Kidney (tissue), 13 donors: ENCODE measurements at regions not wholly inside any gene's neighbourhood (a gene's known extent, or its start where the extent isn't known, plus 50 kb on each side); places are given as distances from the start of the nearest gene placed in this dataset.

Experiments
- DNase-seq, 5 donors: peaks; one replicate each; pipeline ENCODE4 v3.0.0-alpha.2; 2013 to 2020
- FAIRE-seq: peaks from 2 replicates; lab custom pipeline; 2012; peaks lifted over from hg19 to GRCh38; lab: Jason Lieb, UNC
- H3K27ac ChIP-seq, 2 donors: one replicate each; pipeline ENCODE4 v1.7.0; 2013; ENCODE audit warnings: low read depth in 2 of 2, low read length in 2 of 2, inconsistent platforms in 1 of 2
- H3K27me3 ChIP-seq: one replicate; pipeline ENCODE4 v1.7.1; 2013; ENCODE audit warnings: low read length, inconsistent platforms; ENCODE audit not compliant: control insufficient read depth, insufficient read depth
- H3K36me3 ChIP-seq, 3 donors: one replicate each; pipeline versions ENCODE4 v1.7.0 to v1.7.1; 2013; ENCODE audit warnings: low read length in 3 of 3, control low read depth in 1 of 3, inconsistent platforms in 1 of 3; ENCODE audit not compliant: insufficient read depth in 3 of 3, control insufficient read depth in 2 of 3
- H3K4me1 ChIP-seq, 3 donors: one replicate each; pipeline versions ENCODE4 v1.7.0 to v1.7.1; 2013; ENCODE audit warnings: low read length in 3 of 3, inconsistent platforms in 1 of 3, low read depth in 1 of 3; ENCODE audit not compliant: control insufficient read depth in 2 of 3, insufficient read depth in 2 of 3
- H3K4me3 ChIP-seq, 3 donors: one replicate each; pipeline versions ENCODE4 v1.7.0 to v1.8.1; 2013; ENCODE audit warnings: low read length in 3 of 3, control low read depth in 1 of 3, inconsistent platforms in 1 of 3
- H3K9ac ChIP-seq, 3 donors: one replicate each; pipeline versions ENCODE4 v1.7.0 to v1.7.1; 2013; ENCODE audit warnings: low read length in 3 of 3, control low read depth in 1 of 3, inconsistent platforms in 1 of 3
- H3K9me3 ChIP-seq, 3 donors: one replicate each; pipeline versions ENCODE4 v1.7.0 to v1.7.1; 2013; ENCODE audit warnings: low read length in 3 of 3, control low read depth in 1 of 3, inconsistent platforms in 1 of 3; ENCODE audit not compliant: control insufficient read depth in 2 of 3, insufficient read depth in 1 of 3
- intact Hi-C: fragments of 100-400 bp; cut with DNase I; formaldehyde crosslinking; loops from one replicate; pipeline ENCODE4 v1.11.1; 2022
- TF ChIP-seq, protein P1 (sequence below): IDR thresholded peaks from 3 replicates; pipeline ENCODE4 v1.5.1; 2012; ENCODE audit warnings: mild to moderate bottlenecking, moderate library complexity, borderline replicate concordance; ENCODE audit not compliant: insufficient read depth; ENCODE audit errors: extremely low read depth
- donor health status: control.
- donor health status: control.
- donor health status: control.
- donor health status: control.
- donor health status: control.
- donor health status: DM: yes; HTN: yes; CAD: no.
- donor health status: Normal renal cell carcinoma (clear cell type).

DNA sequence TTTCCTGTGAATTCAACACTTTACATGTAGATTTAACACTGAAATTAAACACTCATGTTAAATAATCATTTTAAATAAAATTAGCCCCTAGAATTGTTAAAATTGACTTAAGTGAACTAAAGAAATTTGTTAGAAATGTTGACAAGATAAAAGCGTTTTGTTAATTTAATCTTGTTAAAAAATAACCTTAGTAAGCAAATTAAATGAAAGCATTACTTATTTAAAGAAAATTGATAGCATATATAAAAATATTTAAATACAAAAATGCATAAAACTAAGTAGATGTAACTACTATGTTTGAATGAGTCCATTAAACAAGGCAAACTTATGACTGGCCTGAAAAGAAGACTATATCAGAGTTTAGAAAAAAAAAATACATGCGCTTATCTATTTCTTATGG lies 99.0 kb upstream of the TRPC4 start:
- no peak for DNase-seq
- Histone ChIP-seq H3K4me3 (no peak overlapping the region), H3K9ac (no peak overlapping the region), H3K27me3 (no peaks in the 10 kb centered on the region), H3K9me3 (no peaks in the 10 kb centered on the region), H3K36me3 (no peaks in the 10 kb centered on the region), H3K4me1 (no peaks in the 10 kb centered on the region), H3K27ac (no peak overlapping the region)
- peak; percentile 8 for FAIRE-seq
- intact Hi-C loops = no loop called here
- TF ChIP-seq, protein P1, sequence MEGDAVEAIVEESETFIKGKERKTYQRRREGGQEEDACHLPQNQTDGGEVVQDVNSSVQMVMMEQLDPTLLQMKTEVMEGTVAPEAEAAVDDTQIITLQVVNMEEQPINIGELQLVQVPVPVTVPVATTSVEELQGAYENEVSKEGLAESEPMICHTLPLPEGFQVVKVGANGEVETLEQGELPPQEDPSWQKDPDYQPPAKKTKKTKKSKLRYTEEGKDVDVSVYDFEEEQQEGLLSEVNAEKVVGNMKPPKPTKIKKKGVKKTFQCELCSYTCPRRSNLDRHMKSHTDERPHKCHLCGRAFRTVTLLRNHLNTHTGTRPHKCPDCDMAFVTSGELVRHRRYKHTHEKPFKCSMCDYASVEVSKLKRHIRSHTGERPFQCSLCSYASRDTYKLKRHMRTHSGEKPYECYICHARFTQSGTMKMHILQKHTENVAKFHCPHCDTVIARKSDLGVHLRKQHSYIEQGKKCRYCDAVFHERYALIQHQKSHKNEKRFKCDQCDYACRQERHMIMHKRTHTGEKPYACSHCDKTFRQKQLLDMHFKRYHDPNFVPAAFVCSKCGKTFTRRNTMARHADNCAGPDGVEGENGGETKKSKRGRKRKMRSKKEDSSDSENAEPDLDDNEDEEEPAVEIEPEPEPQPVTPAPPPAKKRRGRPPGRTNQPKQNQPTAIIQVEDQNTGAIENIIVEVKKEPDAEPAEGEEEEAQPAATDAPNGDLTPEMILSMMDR = no peak

DNA sequence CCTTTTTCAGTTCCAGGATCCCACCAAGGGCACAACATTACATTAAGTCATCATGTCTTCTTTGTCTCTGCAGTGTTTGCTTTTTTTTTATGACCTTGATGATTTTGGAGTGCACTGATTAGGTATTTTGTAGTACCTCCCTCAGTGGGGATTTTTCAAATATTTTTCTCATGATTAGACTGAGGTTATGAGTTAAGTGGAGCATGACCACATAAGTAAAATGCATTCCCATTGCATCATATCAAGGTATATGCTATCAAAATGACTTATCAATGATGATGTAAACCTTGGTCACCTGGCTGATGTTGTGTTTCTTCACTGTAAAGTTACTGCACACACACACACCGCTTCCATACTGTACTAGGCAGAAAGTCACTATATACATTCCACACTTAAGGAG lies 96.7 kb upstream of the TRPC4 start:
- no peaks in the 10 kb centered on the region for H3K4me1 ChIP-seq
- no peak overlapping the region for H3K27ac ChIP-seq
- no peaks in the 10 kb centered on the region for H3K36me3 ChIP-seq
- H3K27me3 ChIP-seq = no peaks in the 10 kb centered on the region
- TF ChIP-seq, protein P1 = no peak
- H3K9ac ChIP-seq = no peak overlapping the region
- no peak overlapping the region for H3K4me3 ChIP-seq
- intact Hi-C loops = no loop called here
- no peaks in the 10 kb centered on the region for H3K9me3 ChIP-seq
- FAIRE-seq (no peak), DNase-seq (no peak)

DNA sequence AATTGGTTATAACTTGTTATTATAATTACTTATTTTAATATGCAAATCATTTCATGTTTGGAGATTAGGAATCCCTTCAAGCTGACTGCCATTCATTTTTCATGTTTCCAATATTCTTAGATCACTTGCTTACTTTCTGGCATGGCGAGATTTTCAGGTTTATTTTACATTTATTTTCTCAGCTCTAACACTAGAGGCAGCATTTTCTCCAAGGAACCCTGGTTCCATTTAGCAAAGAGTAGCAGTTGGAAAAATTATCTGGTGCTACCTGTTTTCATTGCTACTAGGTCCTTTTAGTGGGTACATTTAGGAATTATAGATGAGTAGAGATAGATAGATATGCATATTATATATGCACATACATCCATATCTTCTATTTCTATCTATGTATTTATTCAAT lies 90.9 kb upstream of the TRPC4 start:
- FAIRE-seq = no peak

More for the DNA sequence above, 90.9 kb upstream of the TRPC4 start:
- DNase-seq = no peak
- Histone ChIP-seq H3K4me1 (no peaks in the 10 kb centered on the region), H3K9me3 (no peaks in the 10 kb centered on the region), H3K36me3 (no peaks in the 10 kb centered on the region), H3K27me3 (no peaks in the 10 kb centered on the region), H3K27ac (no peak overlapping the region), H3K9ac (no peak overlapping the region), H3K4me3 (no peak overlapping the region)
- intact Hi-C loops = no loop called here
- TF ChIP-seq, protein P1 = no peak
